PFSK-1 (cell line): ENCODE measurements at regions not wholly inside any gene's neighbourhood (a gene's known extent, or its start where the extent isn't known, plus 50 kb on each side); places are given as distances from the start of the nearest gene placed in this dataset.

Source experiments
- FOXP2 ChIP-seq: optimal IDR thresholded peaks from 2 replicates; pipeline ENCODE3; 2011; ENCODE audit warnings: borderline replicate concordance, control low read depth, inconsistent platforms; ENCODE audit not compliant: insufficient read depth; ENCODE audit errors: extremely low read length, extremely low read depth
- POLR2AphosphoS5 ChIP-seq: IDR thresholded peaks from 2 replicates; pipeline ENCODE4 v1.6.1; 2012; ENCODE audit warnings: low read depth, mild to moderate bottlenecking, control low read depth, low read length, moderate library complexity
- SIN3A ChIP-seq: IDR thresholded peaks from 2 replicates; pipeline ENCODE4 v1.6.1; 2012; ENCODE audit warnings: mild to moderate bottlenecking, low read length, moderate library complexity, borderline replicate concordance; ENCODE audit not compliant: insufficient read depth
- TAF1 ChIP-seq: IDR thresholded peaks from 2 replicates; pipeline ENCODE4 v1.6.1; 2012; ENCODE audit warnings: low read length, control low read depth, borderline replicate concordance; ENCODE audit not compliant: insufficient read depth
- TF ChIP-seq, protein P1 (sequence below), 2 experiments: IDR thresholded peaks; 2 replicates each; pipeline versions ENCODE4 v1.6.1 to v1.8.0; 2011 to 2012; ENCODE audit warnings: low read depth in 2 of 2, low read length in 2 of 2, control low read depth in 1 of 2, inconsistent platforms in 1 of 2, mild to moderate bottlenecking in 1 of 2, moderate library complexity in 1 of 2; ENCODE audit not compliant: insufficient read depth in 1 of 2

DNA sequence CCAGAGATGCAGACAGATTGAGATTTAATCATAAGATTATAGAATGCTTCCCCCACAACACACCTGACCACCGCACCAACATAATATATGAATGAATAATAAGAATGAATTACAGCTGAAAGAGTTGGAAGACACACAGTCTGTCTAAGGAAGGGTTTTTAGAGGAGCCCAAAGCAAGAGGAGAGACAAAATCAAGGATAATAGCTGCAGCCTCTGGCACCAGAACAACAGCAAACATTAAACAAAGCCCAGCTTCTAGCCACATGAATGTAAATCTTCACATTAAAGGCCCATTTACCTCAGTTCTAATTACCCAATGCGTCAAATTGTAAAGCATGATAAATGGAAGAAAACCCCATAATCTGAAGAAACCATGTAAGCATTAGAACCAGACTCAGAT lies 133.9 kb downstream of the SPCS3 start:
- TF ChIP-seq, protein P1, sequence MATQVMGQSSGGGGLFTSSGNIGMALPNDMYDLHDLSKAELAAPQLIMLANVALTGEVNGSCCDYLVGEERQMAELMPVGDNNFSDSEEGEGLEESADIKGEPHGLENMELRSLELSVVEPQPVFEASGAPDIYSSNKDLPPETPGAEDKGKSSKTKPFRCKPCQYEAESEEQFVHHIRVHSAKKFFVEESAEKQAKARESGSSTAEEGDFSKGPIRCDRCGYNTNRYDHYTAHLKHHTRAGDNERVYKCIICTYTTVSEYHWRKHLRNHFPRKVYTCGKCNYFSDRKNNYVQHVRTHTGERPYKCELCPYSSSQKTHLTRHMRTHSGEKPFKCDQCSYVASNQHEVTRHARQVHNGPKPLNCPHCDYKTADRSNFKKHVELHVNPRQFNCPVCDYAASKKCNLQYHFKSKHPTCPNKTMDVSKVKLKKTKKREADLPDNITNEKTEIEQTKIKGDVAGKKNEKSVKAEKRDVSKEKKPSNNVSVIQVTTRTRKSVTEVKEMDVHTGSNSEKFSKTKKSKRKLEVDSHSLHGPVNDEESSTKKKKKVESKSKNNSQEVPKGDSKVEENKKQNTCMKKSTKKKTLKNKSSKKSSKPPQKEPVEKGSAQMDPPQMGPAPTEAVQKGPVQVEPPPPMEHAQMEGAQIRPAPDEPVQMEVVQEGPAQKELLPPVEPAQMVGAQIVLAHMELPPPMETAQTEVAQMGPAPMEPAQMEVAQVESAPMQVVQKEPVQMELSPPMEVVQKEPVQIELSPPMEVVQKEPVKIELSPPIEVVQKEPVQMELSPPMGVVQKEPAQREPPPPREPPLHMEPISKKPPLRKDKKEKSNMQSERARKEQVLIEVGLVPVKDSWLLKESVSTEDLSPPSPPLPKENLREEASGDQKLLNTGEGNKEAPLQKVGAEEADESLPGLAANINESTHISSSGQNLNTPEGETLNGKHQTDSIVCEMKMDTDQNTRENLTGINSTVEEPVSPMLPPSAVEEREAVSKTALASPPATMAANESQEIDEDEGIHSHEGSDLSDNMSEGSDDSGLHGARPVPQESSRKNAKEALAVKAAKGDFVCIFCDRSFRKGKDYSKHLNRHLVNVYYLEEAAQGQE (IDR thresholded peaks at IDR 0.05; ENCODE audit: insufficient read depth in 1 of 2, low read depth in 2 of 2, low read length in 2 of 2) = no peak
- TF ChIP-seq TAF1 = no peak
- no peak for TF ChIP-seq FOXP2
- no peak for TF ChIP-seq POLR2AphosphoS5
- TF ChIP-seq SIN3A = no peak

DNA sequence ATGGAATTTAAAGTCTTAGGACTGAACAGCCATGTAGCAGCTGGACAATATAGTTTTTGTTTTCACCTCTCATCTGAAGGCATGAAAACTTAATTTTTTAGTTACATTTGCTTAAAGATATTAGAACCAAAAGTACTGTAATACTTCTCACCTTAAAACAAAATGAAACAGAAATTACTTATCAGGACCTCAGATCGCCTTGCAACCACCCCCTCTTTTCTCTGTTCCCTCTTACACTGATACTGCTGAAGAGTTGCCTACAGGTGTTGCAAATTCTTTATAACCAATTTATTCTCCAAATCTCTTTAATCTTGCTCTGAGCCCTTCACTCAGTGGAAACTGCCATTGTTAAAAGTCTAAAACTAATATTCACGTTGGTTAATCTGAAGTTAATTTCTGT lies 145.0 kb downstream of the SPCS3 start:
- TF ChIP-seq SIN3A (no peak), POLR2AphosphoS5 (no peak), FOXP2 (no peak), TAF1 (no peak)
- TF ChIP-seq, protein P1 (IDR thresholded peaks at IDR 0.05; ENCODE audit: insufficient read depth in 1 of 2, low read depth in 2 of 2, low read length in 2 of 2) = no peak

DNA sequence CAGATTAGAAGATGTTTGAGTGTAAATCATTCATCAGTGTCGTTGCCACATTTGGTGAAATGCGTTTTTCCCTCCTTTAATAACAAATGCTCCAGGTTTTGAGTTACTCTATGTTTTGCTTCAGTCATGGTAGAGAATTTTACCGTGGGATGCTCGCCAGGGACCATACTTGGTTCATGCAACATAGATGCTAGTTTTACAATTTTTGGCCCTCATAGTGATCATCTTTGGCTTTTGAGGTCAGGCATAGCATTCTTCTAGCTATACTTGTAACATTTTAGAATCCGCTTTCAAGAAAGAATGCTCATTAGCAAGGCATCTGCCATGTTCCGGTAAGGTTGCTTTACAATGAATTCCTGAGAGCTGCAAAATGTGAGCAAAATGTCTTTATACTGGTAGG lies 147.2 kb downstream of the SPCS3 start:
- TF ChIP-seq, protein P1 (IDR thresholded peaks at IDR 0.05; ENCODE audit: insufficient read depth in 1 of 2, low read depth in 2 of 2, low read length in 2 of 2) = no peak
- TF ChIP-seq TAF1 (no peak), POLR2AphosphoS5 (no peak), FOXP2 (no peak), SIN3A (no peak)

DNA sequence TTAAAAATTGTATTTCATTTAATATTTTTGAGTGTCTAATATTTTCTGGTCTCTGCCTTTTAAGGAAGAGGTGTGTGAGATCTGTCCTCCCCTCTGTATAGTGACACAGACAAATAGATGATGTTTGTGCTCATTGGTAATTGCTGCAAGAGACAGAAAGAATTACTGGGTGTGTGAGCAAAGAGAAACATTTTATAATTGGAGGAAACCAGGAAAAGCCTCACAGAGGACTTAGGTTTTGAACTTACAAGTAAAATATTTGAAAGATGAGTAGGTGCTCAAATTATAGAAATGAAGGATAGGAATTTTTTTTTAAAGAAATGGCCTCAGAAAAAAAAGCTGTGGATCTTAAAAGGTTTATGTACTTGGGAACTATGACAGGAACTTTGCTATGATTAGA lies 149.8 kb downstream of the SPCS3 start:
- TF ChIP-seq SIN3A = no peak
- TF ChIP-seq, protein P1 (IDR thresholded peaks at IDR 0.05; ENCODE audit: insufficient read depth in 1 of 2, low read depth in 2 of 2, low read length in 2 of 2) = no peak
- no peak for TF ChIP-seq POLR2AphosphoS5
- no peak for TF ChIP-seq FOXP2
- no peak for TF ChIP-seq TAF1

DNA sequence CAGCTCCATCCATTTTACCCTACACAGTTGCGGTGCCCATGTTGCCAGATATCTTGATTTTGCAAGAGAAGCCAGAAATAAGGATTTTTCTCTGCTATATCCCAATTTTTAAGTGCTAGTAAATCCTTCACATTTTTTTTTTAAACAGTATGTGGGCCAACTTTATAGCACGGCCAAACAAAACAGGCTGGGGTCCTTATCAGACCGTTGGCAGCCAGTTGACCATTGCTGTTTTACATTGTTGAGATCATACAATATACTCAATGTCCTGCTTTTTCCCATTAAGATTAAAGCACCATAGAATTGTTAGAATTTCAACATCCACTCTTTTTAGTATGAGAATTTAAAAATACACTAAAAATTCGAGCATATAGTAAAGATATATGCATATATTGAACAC lies 150.9 kb downstream of the SPCS3 start:
- no peak for TF ChIP-seq SIN3A
- no peak for TF ChIP-seq TAF1
- no peak for TF ChIP-seq FOXP2
- TF ChIP-seq, protein P1 (IDR thresholded peaks at IDR 0.05; ENCODE audit: insufficient read depth in 1 of 2, low read depth in 2 of 2, low read length in 2 of 2) = no peak
- no peak for TF ChIP-seq POLR2AphosphoS5
